Parathyroid adenoma (tissue), 2 donors: ENCODE measurements at regions not wholly inside any gene's neighbourhood (a gene's known extent, or its start where the extent isn't known, plus 50 kb on each side); places are given as distances from the start of the nearest gene placed in this dataset.

Source experiments
- H2AFZ ChIP-seq: fragments of 300-600 bp; sonication (generic); one replicate; pipeline ENCODE4 v1.7.0; 2017; ENCODE audit warnings: antibody characterized with exemption, mild to moderate bottlenecking
- H3K27ac ChIP-seq: fragments of 300-600 bp; sonication (generic); one replicate; pipeline ENCODE4 v1.7.0; 2017
- H3K27me3 ChIP-seq: fragments of 300-600 bp; sonication (generic); one replicate; pipeline ENCODE4 v1.7.0; 2017; ENCODE audit warnings: low read length; ENCODE audit not compliant: control insufficient read depth, insufficient read depth
- H3K36me3 ChIP-seq: fragments of 300-600 bp; sonication (generic); one replicate; pipeline ENCODE4 v1.7.0; 2017; ENCODE audit warnings: low read length; ENCODE audit not compliant: control insufficient read depth, insufficient read depth
- H3K4me1 ChIP-seq: fragments of 300-600 bp; sonication (generic); one replicate; pipeline ENCODE4 v1.7.0; 2017; ENCODE audit warnings: control low read depth
- H3K4me2 ChIP-seq: fragments of 300-600 bp; sonication (generic); one replicate; pipeline ENCODE4 v1.7.0; 2017; ENCODE audit warnings: low read length
- H3K4me3 ChIP-seq: fragments of 300-600 bp; sonication (generic); one replicate; pipeline ENCODE4 v1.7.0; 2017; ENCODE audit warnings: low read depth, low read length
- H3K79me2 ChIP-seq: fragments of 300-600 bp; sonication (generic); one replicate; pipeline ENCODE4 v1.7.0; 2017; ENCODE audit warnings: control low read depth
- H3K9ac ChIP-seq: fragments of 300-600 bp; sonication (generic); one replicate; pipeline ENCODE4 v1.7.0; 2017; ENCODE audit warnings: mild to moderate bottlenecking
- H3K9me3 ChIP-seq: fragments of 300-600 bp; sonication (generic); one replicate; pipeline ENCODE4 v1.7.0; 2017; ENCODE audit warnings: low read length; ENCODE audit not compliant: control insufficient read depth
- TF ChIP-seq, protein P1 (sequence below): fragments of 300-600 bp; sonication (generic); IDR thresholded peaks from one replicate; pipeline ENCODE4 v1.7.0; 2017; ENCODE audit warnings: antibody characterized with exemption, mild to moderate bottlenecking
- donor health status: primary hyperparathyroidism.

- Histone ChIP-seq H3K4me1 (no peaks in the 10 kb centered on the region), H3K4me3 (no peak overlapping the region), H2AFZ (no peak overlapping the region), H3K4me2 (no peak overlapping the region), H3K79me2 (no peaks in the 10 kb centered on the region), H3K9me3 (no peaks in the 10 kb centered on the region), H3K9ac (no peak overlapping the region), H3K27ac (no peak overlapping the region), H3K36me3 (no peaks in the 10 kb centered on the region), H3K27me3 (no peaks in the 10 kb centered on the region)
- TF ChIP-seq, protein P1, sequence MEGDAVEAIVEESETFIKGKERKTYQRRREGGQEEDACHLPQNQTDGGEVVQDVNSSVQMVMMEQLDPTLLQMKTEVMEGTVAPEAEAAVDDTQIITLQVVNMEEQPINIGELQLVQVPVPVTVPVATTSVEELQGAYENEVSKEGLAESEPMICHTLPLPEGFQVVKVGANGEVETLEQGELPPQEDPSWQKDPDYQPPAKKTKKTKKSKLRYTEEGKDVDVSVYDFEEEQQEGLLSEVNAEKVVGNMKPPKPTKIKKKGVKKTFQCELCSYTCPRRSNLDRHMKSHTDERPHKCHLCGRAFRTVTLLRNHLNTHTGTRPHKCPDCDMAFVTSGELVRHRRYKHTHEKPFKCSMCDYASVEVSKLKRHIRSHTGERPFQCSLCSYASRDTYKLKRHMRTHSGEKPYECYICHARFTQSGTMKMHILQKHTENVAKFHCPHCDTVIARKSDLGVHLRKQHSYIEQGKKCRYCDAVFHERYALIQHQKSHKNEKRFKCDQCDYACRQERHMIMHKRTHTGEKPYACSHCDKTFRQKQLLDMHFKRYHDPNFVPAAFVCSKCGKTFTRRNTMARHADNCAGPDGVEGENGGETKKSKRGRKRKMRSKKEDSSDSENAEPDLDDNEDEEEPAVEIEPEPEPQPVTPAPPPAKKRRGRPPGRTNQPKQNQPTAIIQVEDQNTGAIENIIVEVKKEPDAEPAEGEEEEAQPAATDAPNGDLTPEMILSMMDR, result no peak
These were observed 62.7 kb upstream of the ADORA2B start for GRCh38 chr17:15882058-15882720.

DNA sequence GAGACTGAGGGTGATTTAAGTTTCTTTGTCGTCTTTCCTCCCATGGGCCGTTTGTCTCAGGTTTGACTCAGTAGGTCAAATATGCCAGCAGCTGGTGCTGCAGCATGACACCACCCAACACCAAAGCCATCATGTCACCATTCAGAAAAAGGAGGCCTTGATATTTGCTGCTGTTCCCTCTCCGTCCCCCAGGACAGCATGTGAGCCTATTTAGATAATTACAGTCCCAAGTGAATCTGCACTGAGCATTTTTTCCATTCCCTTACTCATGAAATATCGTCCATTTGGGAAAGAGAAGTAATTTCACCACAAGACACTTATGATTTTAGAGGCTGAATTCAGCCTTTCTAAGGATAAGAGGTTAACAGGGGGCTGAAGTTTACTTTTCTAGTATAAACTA is 62.2 kb upstream of the ADORA2B start:
- H3K4me2 ChIP-seq, result no peak overlapping the region
- no peaks in the 10 kb centered on the region for H3K4me1 ChIP-seq
- no peaks in the 10 kb centered on the region for H3K36me3 ChIP-seq
- TF ChIP-seq, protein P1, result no peak
- H3K4me3 ChIP-seq, result no peak overlapping the region
- no peaks in the 10 kb centered on the region for H3K79me2 ChIP-seq
- no peak overlapping the region for H3K9ac ChIP-seq
- no peaks in the 10 kb centered on the region for H3K9me3 ChIP-seq
- H3K27ac ChIP-seq, result no peak overlapping the region
- no peaks in the 10 kb centered on the region for H3K27me3 ChIP-seq
- no peak overlapping the region for H2AFZ ChIP-seq

DNA sequence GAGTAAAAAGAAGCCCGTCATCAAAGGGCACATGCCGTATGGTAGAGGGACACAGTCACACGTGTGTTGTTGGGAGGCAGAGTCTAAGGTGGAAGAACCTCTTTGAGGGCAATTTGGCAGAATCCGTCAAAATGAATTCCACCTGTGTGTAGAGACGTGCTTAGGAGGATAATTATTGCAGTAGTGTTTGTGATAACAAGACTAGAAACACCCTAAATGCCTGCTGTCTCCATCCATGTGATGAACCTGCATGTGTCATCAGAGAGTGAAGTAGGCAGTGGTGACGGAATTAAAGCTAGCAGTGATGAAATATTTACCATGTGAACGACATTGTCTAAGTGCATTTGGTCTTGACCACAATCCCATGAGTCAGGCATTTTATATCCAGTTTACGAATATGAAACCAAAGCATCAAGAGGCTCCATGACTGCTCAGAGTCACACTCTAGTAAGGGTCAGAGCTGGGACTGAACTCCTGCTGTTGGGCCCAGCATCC is 61.3 kb upstream of the ADORA2B start:
- Histone ChIP-seq H3K36me3 (no peaks in the 10 kb centered on the region), H3K4me3 (no peak overlapping the region), H3K4me1 (no peaks in the 10 kb centered on the region), H3K27me3 (no peaks in the 10 kb centered on the region), H3K9me3 (no peaks in the 10 kb centered on the region), H3K4me2 (no peak overlapping the region), H3K79me2 (no peaks in the 10 kb centered on the region), H2AFZ (no peak overlapping the region), H3K9ac (no peak overlapping the region), H3K27ac (no peak overlapping the region)
- TF ChIP-seq, protein P1, result no peak

DNA sequence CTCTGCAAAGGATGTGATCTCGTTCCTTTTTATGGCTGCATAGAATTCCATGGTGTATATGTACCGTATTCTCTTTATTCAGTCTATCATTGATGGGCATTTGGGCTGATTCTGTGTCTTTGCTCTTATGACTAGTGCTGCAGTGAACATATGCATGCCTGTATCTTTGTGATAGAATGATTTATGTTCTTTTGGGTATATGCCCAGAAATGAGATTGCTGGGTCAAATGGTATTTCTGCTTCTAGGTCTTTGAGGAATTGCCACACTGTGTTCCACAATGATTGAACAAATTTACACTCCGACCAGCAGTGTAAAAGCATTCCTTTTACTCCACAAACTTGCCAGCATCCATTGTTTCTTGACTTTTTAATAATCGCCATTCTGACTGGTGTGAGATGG is 60.2 kb upstream of the ADORA2B start:
- Histone ChIP-seq H3K4me3 (no peak overlapping the region), H3K27me3 (no peaks in the 10 kb centered on the region), H3K27ac (no peak overlapping the region), H3K4me2 (no peak overlapping the region), H3K36me3 (no peaks in the 10 kb centered on the region), H3K79me2 (no peaks in the 10 kb centered on the region), H2AFZ (no peak overlapping the region), H3K4me1 (no peaks in the 10 kb centered on the region), H3K9ac (no peak overlapping the region), H3K9me3 (no peaks in the 10 kb centered on the region)
- TF ChIP-seq, protein P1, result no peak

DNA sequence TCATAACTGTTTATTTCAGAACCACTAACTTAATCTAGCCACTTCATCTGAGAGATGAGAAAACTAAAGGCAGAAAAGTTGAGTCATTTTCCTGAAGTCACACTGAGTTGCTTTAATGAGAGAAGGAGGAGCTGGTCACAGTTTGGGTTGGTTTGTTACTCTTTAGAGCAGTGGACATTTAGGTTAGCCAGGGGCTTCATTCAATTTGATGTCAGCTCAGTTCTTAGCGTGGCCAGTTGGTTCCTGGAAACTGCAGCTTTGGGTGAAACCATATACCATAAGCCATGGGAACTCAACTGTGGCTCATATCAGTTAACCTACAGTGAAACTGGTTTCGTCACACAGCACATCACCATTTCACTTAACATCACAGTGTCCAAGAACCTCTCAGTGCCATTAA is 59.2 kb upstream of the ADORA2B start:
- TF ChIP-seq, protein P1, result no peak

More for the DNA sequence above, 59.2 kb upstream of the ADORA2B start:
- no peaks in the 10 kb centered on the region for H3K36me3 ChIP-seq
- no peak overlapping the region for H3K4me3 ChIP-seq
- H3K79me2 ChIP-seq, result no peaks in the 10 kb centered on the region
- H3K27ac ChIP-seq, result no peak overlapping the region
- no peak overlapping the region for H3K9ac ChIP-seq
- H3K27me3 ChIP-seq, result no peaks in the 10 kb centered on the region
- H2AFZ ChIP-seq, result no peak overlapping the region
- H3K4me1 ChIP-seq, result no peaks in the 10 kb centered on the region
- no peaks in the 10 kb centered on the region for H3K9me3 ChIP-seq
- no peak overlapping the region for H3K4me2 ChIP-seq
